ENCODE measurements at regions not wholly inside any gene's neighbourhood (a gene's known extent, or its start where the extent isn't known, plus 50 kb on each side); places are given as distances from the start of the nearest gene placed in this dataset.

DNA sequence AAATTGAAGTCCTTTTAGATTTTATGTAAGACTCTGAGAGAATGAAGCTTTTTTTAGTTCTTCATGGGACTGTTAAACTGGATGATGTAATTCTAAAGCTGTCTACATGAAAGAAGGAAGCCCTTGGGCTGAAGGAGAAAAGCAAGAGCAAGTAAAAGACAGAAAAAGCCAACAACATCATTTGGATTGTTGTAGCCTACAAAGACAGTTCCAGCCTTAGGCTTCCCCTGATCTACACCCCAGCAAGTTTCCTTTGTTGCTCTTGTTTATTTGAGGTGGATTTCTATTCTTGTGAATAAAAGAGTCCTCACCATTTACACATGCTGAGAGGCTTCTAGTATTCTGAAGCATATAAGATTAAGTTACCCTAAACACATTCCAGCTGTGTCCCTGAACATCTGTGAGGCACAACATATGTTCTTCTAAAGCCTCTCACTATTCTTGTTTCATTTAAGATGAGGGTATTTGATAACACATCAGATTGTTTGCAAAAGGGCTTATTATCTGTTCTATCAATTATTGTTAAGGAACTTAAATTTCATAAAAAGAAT lies 377.8 kb downstream of the LNPK start:
- Mint-ChIP-seq H3K4me1 (ENCODE audit: low read depth, unreplicated experiment) (peaks cover 9% of the 10 kb centered on the region), H3K27ac (ENCODE audit: unreplicated experiment) (no peak overlapping the region), H3K27me3 (ENCODE audit: unreplicated experiment) (peaks cover 1% of the 10 kb centered on the region), H3K9me3 (ENCODE audit: unreplicated experiment) (peaks cover 3% of the 10 kb centered on the region), H3K4me3 (ENCODE audit: unreplicated experiment) (no peak overlapping the region), H3K36me3 (ENCODE audit: unreplicated experiment) (no peaks in the 10 kb centered on the region)
- no peak for DNase-seq
- TF ChIP-seq, protein P1, sequence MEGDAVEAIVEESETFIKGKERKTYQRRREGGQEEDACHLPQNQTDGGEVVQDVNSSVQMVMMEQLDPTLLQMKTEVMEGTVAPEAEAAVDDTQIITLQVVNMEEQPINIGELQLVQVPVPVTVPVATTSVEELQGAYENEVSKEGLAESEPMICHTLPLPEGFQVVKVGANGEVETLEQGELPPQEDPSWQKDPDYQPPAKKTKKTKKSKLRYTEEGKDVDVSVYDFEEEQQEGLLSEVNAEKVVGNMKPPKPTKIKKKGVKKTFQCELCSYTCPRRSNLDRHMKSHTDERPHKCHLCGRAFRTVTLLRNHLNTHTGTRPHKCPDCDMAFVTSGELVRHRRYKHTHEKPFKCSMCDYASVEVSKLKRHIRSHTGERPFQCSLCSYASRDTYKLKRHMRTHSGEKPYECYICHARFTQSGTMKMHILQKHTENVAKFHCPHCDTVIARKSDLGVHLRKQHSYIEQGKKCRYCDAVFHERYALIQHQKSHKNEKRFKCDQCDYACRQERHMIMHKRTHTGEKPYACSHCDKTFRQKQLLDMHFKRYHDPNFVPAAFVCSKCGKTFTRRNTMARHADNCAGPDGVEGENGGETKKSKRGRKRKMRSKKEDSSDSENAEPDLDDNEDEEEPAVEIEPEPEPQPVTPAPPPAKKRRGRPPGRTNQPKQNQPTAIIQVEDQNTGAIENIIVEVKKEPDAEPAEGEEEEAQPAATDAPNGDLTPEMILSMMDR (IDR thresholded peaks at IDR 0.05; ENCODE audit: partially characterized antibody, unreplicated experiment): no peak

DNA sequence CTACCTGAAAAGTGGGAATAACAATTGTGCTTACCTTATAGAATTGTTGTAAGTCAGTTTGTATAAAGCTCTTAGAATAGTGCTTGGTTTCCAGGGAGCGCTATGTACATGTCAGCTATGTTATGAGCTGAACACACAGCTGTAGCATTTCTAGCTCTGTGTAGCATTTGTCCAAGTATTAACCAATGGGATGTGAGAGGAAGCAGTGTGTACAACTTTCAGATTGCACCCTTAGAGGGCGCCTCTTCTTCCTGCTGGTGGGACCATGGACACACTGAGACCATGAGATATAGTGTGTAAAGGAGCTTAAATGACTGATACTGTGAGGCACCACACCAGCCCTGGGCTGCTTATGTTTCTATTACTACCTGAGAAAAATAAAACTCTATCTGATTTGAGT lies 380.2 kb downstream of the LNPK start:
- H3K9me3 Mint-ChIP-seq (ENCODE audit: unreplicated experiment): peaks cover 3% of the 10 kb centered on the region
- peaks cover 1% of the 10 kb centered on the region for H3K27me3 Mint-ChIP-seq (ENCODE audit: unreplicated experiment)
- TF ChIP-seq, protein P1 (IDR thresholded peaks at IDR 0.05; ENCODE audit: partially characterized antibody, unreplicated experiment): no peak
- peaks cover 9% of the 10 kb centered on the region for H3K4me1 Mint-ChIP-seq (ENCODE audit: low read depth, unreplicated experiment)
- no peak overlapping the region for H3K27ac Mint-ChIP-seq (ENCODE audit: unreplicated experiment)
- DNase-seq: no peak
- no peak overlapping the region for H3K4me3 Mint-ChIP-seq (ENCODE audit: unreplicated experiment)
- no peaks in the 10 kb centered on the region for H3K36me3 Mint-ChIP-seq (ENCODE audit: unreplicated experiment)

DNA sequence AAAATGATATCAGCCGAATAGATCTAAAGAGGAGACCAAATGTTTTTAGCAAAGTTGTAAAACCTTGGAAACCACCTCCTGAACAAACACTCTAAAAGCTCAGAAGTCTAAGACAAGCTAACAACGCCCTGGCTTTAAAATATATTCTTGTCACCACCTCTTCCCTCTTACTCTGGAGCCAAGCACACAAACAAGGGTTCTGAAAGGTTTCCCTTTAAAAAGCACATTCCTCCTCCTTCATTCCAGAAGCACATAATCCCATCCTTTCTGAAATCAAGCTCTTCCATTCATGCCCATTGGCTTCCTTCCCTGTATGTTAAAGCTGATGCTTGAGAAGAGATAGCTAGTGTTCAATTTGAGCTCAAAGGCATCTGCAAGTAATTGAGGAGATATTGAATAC lies 382.0 kb downstream of the LNPK start:
- H3K9me3 Mint-ChIP-seq (ENCODE audit: unreplicated experiment): peaks cover 3% of the 10 kb centered on the region
- H3K4me3 Mint-ChIP-seq (ENCODE audit: unreplicated experiment): no peak overlapping the region
- TF ChIP-seq, protein P1 (IDR thresholded peaks at IDR 0.05; ENCODE audit: partially characterized antibody, unreplicated experiment): no peak
- H3K4me1 Mint-ChIP-seq (ENCODE audit: low read depth, unreplicated experiment): peaks cover 9% of the 10 kb centered on the region
- H3K36me3 Mint-ChIP-seq (ENCODE audit: unreplicated experiment): no peaks in the 10 kb centered on the region
- H3K27me3 Mint-ChIP-seq (ENCODE audit: unreplicated experiment): peaks cover 1% of the 10 kb centered on the region
- H3K27ac Mint-ChIP-seq (ENCODE audit: unreplicated experiment): no peak overlapping the region
- DNase-seq: no peak

DNA sequence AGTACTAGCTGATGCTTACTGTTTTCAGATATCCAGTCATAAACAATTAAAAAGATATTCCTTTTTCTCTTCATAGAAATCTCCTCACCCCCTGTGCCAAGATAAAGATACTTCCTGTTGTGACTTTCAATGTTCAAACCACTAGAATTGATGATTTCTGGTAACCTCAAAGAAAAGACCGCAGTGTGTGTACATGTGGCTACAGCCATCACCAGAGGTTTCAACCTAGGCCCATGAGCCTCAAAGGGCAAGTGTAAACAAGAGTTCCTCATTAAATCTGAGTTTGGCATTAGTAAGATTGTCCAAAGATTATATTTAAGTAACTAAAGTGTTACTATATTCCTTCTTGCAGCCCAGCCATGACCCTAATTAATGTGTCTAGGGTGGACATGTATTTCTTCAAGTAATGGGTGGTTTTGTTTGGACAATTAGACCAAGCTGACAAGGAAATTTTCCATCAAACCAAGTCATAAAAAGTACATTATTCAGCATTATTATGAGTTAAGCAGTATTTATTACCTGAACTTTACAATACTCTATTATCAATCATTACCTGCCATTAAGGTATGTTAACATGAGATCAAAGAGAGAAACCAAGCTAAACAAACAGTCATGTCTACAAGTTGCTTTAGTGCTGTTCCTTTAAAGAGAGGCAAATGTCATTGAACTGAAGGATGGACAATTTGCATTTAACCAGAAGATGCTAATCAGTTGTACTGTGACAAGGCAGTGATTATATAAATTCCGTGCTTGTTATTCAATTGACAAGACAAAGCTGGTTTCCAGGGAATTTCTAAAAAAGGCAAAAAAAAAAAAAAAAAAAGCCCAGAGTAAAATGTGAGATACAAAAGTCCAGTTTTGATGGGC lies 382.7 kb downstream of the LNPK start:
- Mint-ChIP-seq H3K27ac (ENCODE audit: unreplicated experiment) (no peak overlapping the region), H3K4me1 (ENCODE audit: low read depth, unreplicated experiment) (peaks cover 9% of the 10 kb centered on the region), H3K9me3 (ENCODE audit: unreplicated experiment) (peaks cover 3% of the 10 kb centered on the region), H3K27me3 (ENCODE audit: unreplicated experiment) (peaks cover 1% of the 10 kb centered on the region), H3K36me3 (ENCODE audit: unreplicated experiment) (no peaks in the 10 kb centered on the region), H3K4me3 (ENCODE audit: unreplicated experiment) (no peak overlapping the region)
- no peak for DNase-seq
- TF ChIP-seq, protein P1 (IDR thresholded peaks at IDR 0.05; ENCODE audit: partially characterized antibody, unreplicated experiment): no peak

DNA sequence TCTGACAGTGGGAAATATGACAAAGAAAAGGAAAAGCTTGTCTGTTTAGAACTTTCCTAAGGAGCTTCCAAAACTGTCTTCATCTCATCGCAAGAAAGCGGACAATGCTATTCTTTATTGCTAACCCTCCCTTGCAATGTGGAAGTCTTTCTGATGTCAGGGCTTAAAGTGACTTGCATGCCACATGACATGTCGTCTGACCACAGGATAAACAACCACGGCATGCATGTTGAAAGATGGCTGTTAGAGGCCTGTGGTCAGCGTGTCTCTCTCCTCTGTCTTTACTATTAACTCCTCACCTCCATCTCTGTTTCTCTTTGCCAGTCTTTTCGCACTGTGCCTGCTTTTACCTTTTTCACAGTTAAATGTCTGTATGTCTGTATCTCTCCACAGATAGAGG lies 389.8 kb downstream of the LNPK start:
- no peak overlapping the region for H3K27ac Mint-ChIP-seq (ENCODE audit: unreplicated experiment)
- H3K36me3 Mint-ChIP-seq (ENCODE audit: unreplicated experiment): no peaks in the 10 kb centered on the region
- no peak overlapping the region for H3K4me3 Mint-ChIP-seq (ENCODE audit: unreplicated experiment)
- H3K27me3 Mint-ChIP-seq (ENCODE audit: unreplicated experiment): no peaks in the 10 kb centered on the region
- TF ChIP-seq, protein P1 (IDR thresholded peaks at IDR 0.05; ENCODE audit: partially characterized antibody, unreplicated experiment): no peak
- H3K9me3 Mint-ChIP-seq (ENCODE audit: unreplicated experiment): peaks cover 2% of the 10 kb centered on the region
- DNase-seq: no peak
- H3K4me1 Mint-ChIP-seq (ENCODE audit: low read depth, unreplicated experiment): peaks cover 7% of the 10 kb centered on the region
